ENCODE measurements at regions not wholly inside any gene's neighbourhood (a gene's known extent, or its start where the extent isn't known, plus 50 kb on each side); places are given as distances from the start of the nearest gene placed in this dataset.

DNA sequence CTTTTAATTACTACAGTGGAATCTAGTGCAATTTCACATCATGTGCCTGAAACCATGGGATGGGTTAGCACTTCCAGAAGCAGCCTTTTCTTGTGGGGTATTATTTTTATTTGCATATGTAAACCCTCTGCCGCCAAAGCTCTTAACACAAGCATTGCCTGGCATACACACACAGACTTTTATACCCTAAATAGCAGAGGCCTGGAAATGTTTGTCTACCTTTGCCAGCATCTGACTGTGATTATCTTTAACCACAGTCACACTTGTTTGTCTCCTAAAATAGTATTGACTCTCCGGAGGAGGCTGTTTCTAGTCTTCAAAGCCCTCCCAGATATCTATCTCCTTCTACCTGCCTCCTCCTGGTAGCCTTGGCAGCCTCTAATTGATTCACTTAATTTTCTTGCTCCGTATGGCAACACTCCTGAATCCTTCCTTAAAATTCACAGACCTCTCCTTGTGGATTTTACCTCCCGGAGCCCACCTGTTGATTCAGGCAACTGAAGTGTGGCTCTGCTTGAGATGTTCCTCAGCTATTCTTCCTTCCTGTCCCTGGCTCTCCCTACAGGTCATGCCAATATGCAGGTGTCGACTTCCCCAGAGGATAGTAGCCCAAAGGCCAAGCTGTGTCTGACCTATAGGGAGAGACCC lies 127.1 kb upstream of the UMPS start:
- TF ChIP-seq CTCF (conservative IDR thresholded peaks at IDR 0.05; ENCODE audit: low read length), result no peak
- no peak for TF ChIP-seq EZH2phosphoT487 (IDR thresholded peaks at IDR 0.05; ENCODE audit: borderline replicate concordance)

All from Loucy (cell line).